Endodermal cell (in vitro differentiated cells): ENCODE measurements at regions not wholly inside any gene's neighbourhood (a gene's known extent, or its start where the extent isn't known, plus 50 kb on each side); places are given as distances from the start of the nearest gene placed in this dataset.

Source experiments
- DNase-seq: peaks from one replicate; pipeline ENCODE4 v3.0.0-alpha.2; 2017
- H3K27ac ChIP-seq: 2 replicates; pipeline ENCODE4 v1.5.1; 2013; ENCODE audit warnings: mild to moderate bottlenecking, low read depth, low read length, moderate library complexity
- H3K27me3 ChIP-seq: 2 replicates; pipeline ENCODE4 v1.6.1; 2013; ENCODE audit warnings: mild to moderate bottlenecking, low read length, moderate library complexity; ENCODE audit not compliant: insufficient read depth, control insufficient read depth, poor library complexity, severe bottlenecking
- H3K36me3 ChIP-seq: 2 replicates; pipeline ENCODE4 v1.7.0; 2013; ENCODE audit warnings: mild to moderate bottlenecking, low read length, moderate library complexity; ENCODE audit not compliant: control insufficient read depth, insufficient read depth
- H3K4me1 ChIP-seq: one replicate; pipeline ENCODE4 v1.7.0; 2013; ENCODE audit warnings: low read length; ENCODE audit not compliant: control insufficient read depth, insufficient read depth
- H3K4me3 ChIP-seq: 2 replicates; pipeline ENCODE4 v1.5.1; 2013; ENCODE audit warnings: mild to moderate bottlenecking, low read length, moderate library complexity
- H3K9ac ChIP-seq: 2 replicates; pipeline ENCODE4 v1.6.1; 2013; ENCODE audit warnings: mild to moderate bottlenecking, low read length, moderate library complexity; ENCODE audit not compliant: poor library complexity, severe bottlenecking; ENCODE audit errors: extremely low read depth
- H3K9me3 ChIP-seq: 2 replicates; pipeline ENCODE4 v1.6.1; 2013; ENCODE audit warnings: mild to moderate bottlenecking, low read length, moderate library complexity; ENCODE audit not compliant: control insufficient read depth
- H3K27ac Mint-ChIP-seq: 2 replicates; pipeline ENCODE4 v1.8.0; 2020; ENCODE audit warnings: mixed read lengths
- H3K27me3 Mint-ChIP-seq: 2 replicates; pipeline ENCODE4 v1.8.0; 2021; ENCODE audit warnings: mild to moderate bottlenecking, mixed read lengths; ENCODE audit not compliant: insufficient read depth
- H3K36me3 Mint-ChIP-seq: 2 replicates; pipeline ENCODE4 v1.8.0; 2020; ENCODE audit warnings: low read depth, mixed read lengths
- H3K4me1 Mint-ChIP-seq: 2 replicates; pipeline ENCODE4 v1.8.0; 2020; ENCODE audit warnings: mixed read lengths
- H3K4me3 Mint-ChIP-seq: 2 replicates; pipeline ENCODE4 v1.8.0; 2020; ENCODE audit warnings: mild to moderate bottlenecking, moderate library complexity, mixed read lengths
- H3K9me3 Mint-ChIP-seq: 2 replicates; pipeline ENCODE4 v1.8.0; 2020; ENCODE audit warnings: mild to moderate bottlenecking, mixed read lengths
- WGBS, 2 experiments: methylation state at CpG; one replicate each; pipeline versions ENCODE4 v1.1.5 to v1.1.7; 2013; ENCODE audit warnings: missing lambda C conversion rate in 2 of 2, mixed read lengths in 1 of 2; ENCODE audit not compliant: insufficient coverage in 1 of 2, insufficient read length in 1 of 2; 5-methylcytosine and 5-hydroxymethylcytosine counted together
- TF ChIP-seq, protein P1 (sequence below): fragments of 200-600 bp; sonication (generic); conservative IDR thresholded peaks from 2 replicates; pipeline ENCODE4 v1.5.0; 2021; ENCODE audit warnings: antibody characterized with exemption, mild to moderate bottlenecking

- no peaks in the 10 kb centered on the region for H3K27me3 Mint-ChIP-seq
- H3K27ac Mint-ChIP-seq = peak overlapping the region; percentile 7
- H3K9me3 Mint-ChIP-seq = peaks cover 23% of the 10 kb centered on the region
- peaks cover 11% of the 10 kb centered on the region for H3K36me3 Mint-ChIP-seq
- TF ChIP-seq, protein P1, sequence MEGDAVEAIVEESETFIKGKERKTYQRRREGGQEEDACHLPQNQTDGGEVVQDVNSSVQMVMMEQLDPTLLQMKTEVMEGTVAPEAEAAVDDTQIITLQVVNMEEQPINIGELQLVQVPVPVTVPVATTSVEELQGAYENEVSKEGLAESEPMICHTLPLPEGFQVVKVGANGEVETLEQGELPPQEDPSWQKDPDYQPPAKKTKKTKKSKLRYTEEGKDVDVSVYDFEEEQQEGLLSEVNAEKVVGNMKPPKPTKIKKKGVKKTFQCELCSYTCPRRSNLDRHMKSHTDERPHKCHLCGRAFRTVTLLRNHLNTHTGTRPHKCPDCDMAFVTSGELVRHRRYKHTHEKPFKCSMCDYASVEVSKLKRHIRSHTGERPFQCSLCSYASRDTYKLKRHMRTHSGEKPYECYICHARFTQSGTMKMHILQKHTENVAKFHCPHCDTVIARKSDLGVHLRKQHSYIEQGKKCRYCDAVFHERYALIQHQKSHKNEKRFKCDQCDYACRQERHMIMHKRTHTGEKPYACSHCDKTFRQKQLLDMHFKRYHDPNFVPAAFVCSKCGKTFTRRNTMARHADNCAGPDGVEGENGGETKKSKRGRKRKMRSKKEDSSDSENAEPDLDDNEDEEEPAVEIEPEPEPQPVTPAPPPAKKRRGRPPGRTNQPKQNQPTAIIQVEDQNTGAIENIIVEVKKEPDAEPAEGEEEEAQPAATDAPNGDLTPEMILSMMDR = no peak
- Histone ChIP-seq H3K36me3 (no peaks in the 10 kb centered on the region), H3K27me3 (no peaks in the 10 kb centered on the region), H3K4me1 (peaks cover 10% of the 10 kb centered on the region), H3K9me3 (peaks cover 36% of the 10 kb centered on the region), H3K4me3 (peak overlapping the region; percentile 20), H3K27ac (no peak overlapping the region), H3K9ac (no peak overlapping the region)
- H3K4me3 Mint-ChIP-seq = no peak overlapping the region
- DNase-seq = no peak
- peaks cover 21% of the 10 kb centered on the region for H3K4me1 Mint-ChIP-seq
- 100% methylated on average over 2 of the region's 2 CpGs; no CpG with 5 or more reads in 1 of the 2 experiments for WGBS, 2 experiments
Observed at GRCh38 chr4:160082432-160083207, 979.7 kb downstream of the RAPGEF2 start.

- Mint-ChIP-seq H3K27me3 (no peaks in the 10 kb centered on the region), H3K9me3 (peaks cover 22% of the 10 kb centered on the region), H3K4me1 (peaks cover 5% of the 10 kb centered on the region), H3K27ac (no peak overlapping the region), H3K36me3 (peaks cover 2% of the 10 kb centered on the region), H3K4me3 (no peak overlapping the region)
- Histone ChIP-seq H3K27me3 (no peaks in the 10 kb centered on the region), H3K36me3 (no peaks in the 10 kb centered on the region), H3K27ac (no peak overlapping the region), H3K9me3 (peaks cover 21% of the 10 kb centered on the region), H3K4me3 (no peak overlapping the region), H3K9ac (no peak overlapping the region), H3K4me1 (no peaks in the 10 kb centered on the region)
- TF ChIP-seq, protein P1 = no peak
- DNase-seq = no peak
- WGBS, 2 experiments = 92 to 100% methylated on average over 1 to 3 of the region's 3 CpGs
Observed at GRCh38 chr4:160091631-160092030, 988.8 kb downstream of the RAPGEF2 start.

DNA sequence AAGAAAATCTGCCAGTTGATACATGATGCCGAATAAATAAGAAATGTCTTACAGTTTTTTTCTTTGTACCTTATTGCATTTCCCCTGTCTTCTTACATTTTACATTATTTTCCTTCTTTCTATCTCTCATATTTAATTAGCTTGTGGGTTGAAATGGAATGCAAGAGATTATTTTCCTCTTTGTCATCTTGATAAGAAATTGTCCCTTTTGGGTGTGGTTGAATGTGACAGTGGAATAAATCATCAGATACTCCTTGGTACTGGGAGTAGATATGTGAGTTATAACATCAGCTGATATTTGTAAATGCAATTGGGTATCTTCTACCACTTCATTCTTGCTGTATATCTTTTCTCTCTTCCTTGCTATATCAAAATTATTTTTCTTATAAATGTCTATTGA, 997.4 kb downstream of the RAPGEF2 start:
- H3K27me3 ChIP-seq = no peaks in the 10 kb centered on the region
- no peaks in the 10 kb centered on the region for H3K27me3 Mint-ChIP-seq

More for the DNA sequence above, 997.4 kb downstream of the RAPGEF2 start:
- Histone ChIP-seq H3K27ac (no peak overlapping the region), H3K4me1 (no peaks in the 10 kb centered on the region), H3K36me3 (no peaks in the 10 kb centered on the region), H3K9me3 (no peaks in the 10 kb centered on the region), H3K4me3 (no peak overlapping the region), H3K9ac (no peak overlapping the region)
- H3K4me3 Mint-ChIP-seq = no peak overlapping the region
- no peaks in the 10 kb centered on the region for H3K36me3 Mint-ChIP-seq
- DNase-seq = no peak
- TF ChIP-seq, protein P1 = no peak
- peaks cover 6% of the 10 kb centered on the region for H3K4me1 Mint-ChIP-seq
- H3K27ac Mint-ChIP-seq = no peak overlapping the region
- 87% methylated on average over 1 of the region's 1 CpG; no CpG with 5 or more reads in 1 of the 2 experiments for WGBS, 2 experiments
- H3K9me3 Mint-ChIP-seq = no peaks in the 10 kb centered on the region
